NCI-H2107 treated with DMSO at 0.1 percent for 48 hours (cell line): ENCODE measurements at regions not wholly inside any gene's neighbourhood (a gene's known extent, or its start where the extent isn't known, plus 50 kb on each side); places are given as distances from the start of the nearest gene placed in this dataset.
"Not testable (repeated sequence)": the region's sequence is repeated elsewhere in the genome, so short reads cannot be mapped to it uniquely, and the experiment has no call there.

Experiments used
- DNase-seq: peaks from one replicate; lab custom pipeline; 2025; ENCODE audit not compliant: unreplicated experiment; lab: John Stamatoyannopoulos, UW

GRCh38 chrX:5708251-5708650 is 520.4 kb downstream of the NLGN4X start:
- no peak for DNase-seq

GRCh38 chrX:5702890-5703289 is 525.8 kb downstream of the NLGN4X start:
- DNase-seq: no peak

- DNase-seq: no peak
Observed at GRCh38 chrX:5695971-5696370, 532.7 kb downstream of the NLGN4X start.

GRCh38 chrX:5683996-5684395 is 544.7 kb downstream of the NLGN4X start:
- no peak for DNase-seq

- DNase-seq: no peak
Observed at GRCh38 chrX:5681159-5681558, 547.5 kb downstream of the NLGN4X start.

- DNase-seq: no peak
Observed at GRCh38 chrX:5674036-5674435, 554.6 kb downstream of the NLGN4X start.

GRCh38 chrX:5672099-5672498 is 556.6 kb downstream of the NLGN4X start:
- no peak for DNase-seq

- DNase-seq: not testable (repeated sequence)
Observed at GRCh38 chrX:5666689-5667088, 562.0 kb downstream of the NLGN4X start.

GRCh38 chrX:5656544-5656943 is 572.1 kb downstream of the NLGN4X start:
- no peak for DNase-seq

GRCh38 chrX:5650904-5651303 is 577.8 kb downstream of the NLGN4X start:
- DNase-seq: no peak

- DNase-seq: no peak
Observed at GRCh38 chrX:5648941-5649568, 579.6 kb downstream of the NLGN4X start.

- no peak for DNase-seq
Observed at GRCh38 chrX:5646818-5647217, 581.8 kb downstream of the NLGN4X start.

- DNase-seq: peak; percentile 26
Observed at GRCh38 chrX:5644776-5645175, 583.9 kb downstream of the NLGN4X start.

GRCh38 chrX:5640071-5640470 is 588.6 kb downstream of the NLGN4X start:
- no peak for DNase-seq

- no peak for DNase-seq
Observed at GRCh38 chrX:5638572-5638971, 590.1 kb downstream of the NLGN4X start.

GRCh38 chrX:5632887-5633286 is 595.8 kb downstream of the NLGN4X start:
- DNase-seq: no peak

- no peak for DNase-seq
Observed at GRCh38 chrX:5632061-5632614, 596.5 kb downstream of the NLGN4X start.

- DNase-seq: no peak
Observed at GRCh38 chrX:5617666-5618065, 611.0 kb downstream of the NLGN4X start.

- DNase-seq: no peak
Observed at GRCh38 chrX:5595570-5595969, 633.1 kb downstream of the NLGN4X start.

GRCh38 chrX:5586726-5587125 is 641.9 kb downstream of the NLGN4X start:
- DNase-seq: no peak

- no peak for DNase-seq
Observed at GRCh38 chrX:5575407-5575806, 653.3 kb downstream of the NLGN4X start.

- no peak for DNase-seq
Observed at GRCh38 chrX:5568934-5569333, 659.7 kb downstream of the NLGN4X start.

- no peak for DNase-seq
Observed at GRCh38 chrX:5559386-5559785, 669.3 kb downstream of the NLGN4X start.
